GM23248 (cell line): ENCODE measurements at regions not wholly inside any gene's neighbourhood (a gene's known extent, or its start where the extent isn't known, plus 50 kb on each side); places are given as distances from the start of the nearest gene placed in this dataset.

Experiments used
- DNase-seq: peaks from one replicate; pipeline ENCODE4 v3.0.0-alpha.2; 2015
- H2AFZ ChIP-seq: fragments of 200-600 bp; sonication (generic); 2 replicates; pipeline ENCODE4 v1.6.1; 2016; ENCODE audit warnings: antibody characterized with exemption
- H3F3A ChIP-seq: fragments of 200-600 bp; sonication (generic); 2 replicates; pipeline ENCODE4 v1.6.1; 2016; ENCODE audit warnings: mild to moderate bottlenecking, antibody characterized with exemption, mixed run types; ENCODE audit not compliant: insufficient read depth
- H3K27ac ChIP-seq: fragments of 200-600 bp; sonication (generic); 2 replicates; pipeline ENCODE4 v1.5.1; 2016; ENCODE audit warnings: mild to moderate bottlenecking
- H3K27me3 ChIP-seq: fragments of 200-600 bp; sonication (generic); replicated peaks from 2 replicates; pipeline ENCODE4 v1.6.1; 2016; ENCODE audit warnings: mild to moderate bottlenecking; ENCODE audit not compliant: insufficient read depth
- H3K36me3 ChIP-seq: fragments of 200-600 bp; sonication (generic); 2 replicates; pipeline ENCODE4 v1.6.1; 2016; ENCODE audit warnings: low read depth, mild to moderate bottlenecking
- H3K4me1 ChIP-seq: fragments of 200-600 bp; sonication (generic); 2 replicates; pipeline ENCODE4 v1.6.1; 2016; ENCODE audit warnings: mild to moderate bottlenecking; ENCODE audit not compliant: insufficient read depth
- H3K4me2 ChIP-seq: fragments of 200-600 bp; sonication (generic); one replicate; pipeline ENCODE4 v1.6.1; 2016; ENCODE audit warnings: mild to moderate bottlenecking; ENCODE audit not compliant: unreplicated experiment
- H3K4me3 ChIP-seq: fragments of 200-600 bp; sonication (generic); 2 replicates; pipeline ENCODE4 v1.5.1; 2016; ENCODE audit warnings: mild to moderate bottlenecking
- H3K79me2 ChIP-seq: fragments of 200-600 bp; sonication (generic); 2 replicates; pipeline ENCODE4 v1.6.1; 2016; ENCODE audit warnings: mild to moderate bottlenecking; ENCODE audit not compliant: insufficient read depth
- H3K9ac ChIP-seq: fragments of 200-600 bp; sonication (generic); 2 replicates; pipeline ENCODE4 v1.6.1; 2016; ENCODE audit warnings: mild to moderate bottlenecking
- H3K9me2 ChIP-seq: fragments of 200-600 bp; sonication (generic); 2 replicates; pipeline ENCODE4 v1.6.1; 2016; ENCODE audit warnings: mixed run types, mild to moderate bottlenecking, moderate library complexity; ENCODE audit not compliant: insufficient read depth
- H3K9me3 ChIP-seq: fragments of 200-600 bp; sonication (generic); one replicate; pipeline ENCODE4 v1.6.1; 2017; ENCODE audit warnings: low read depth
- H4K20me1 ChIP-seq: fragments of 200-600 bp; sonication (generic); 2 replicates; pipeline ENCODE4 v1.6.0; 2016; ENCODE audit not compliant: insufficient read depth
- EZH2 ChIP-seq: fragments of 200-600 bp; sonication (generic); IDR thresholded peaks from 2 replicates; pipeline ENCODE4 v1.6.1; 2018; ENCODE audit warnings: antibody characterized with exemption, mild to moderate bottlenecking; ENCODE audit not compliant: insufficient read depth, poor library complexity, severe bottlenecking
- EZH2phosphoT487 ChIP-seq: fragments of 200-600 bp; sonication (generic); IDR thresholded peaks from 2 replicates; pipeline ENCODE4 v1.6.1; 2018; ENCODE audit warnings: antibody characterized with exemption, moderate library complexity, mild to moderate bottlenecking, low read depth; ENCODE audit not compliant: insufficient read depth
- WGBS, 2 experiments: methylation state at CpG; one replicate each; pipeline ENCODE4 v1.1.6; 2015 to 2017; ENCODE audit warnings: low lambda C conversion rate in 2 of 2, low coverage in 1 of 2; ENCODE audit errors: missing lambda C conversion rate in 2 of 2; 5-methylcytosine and 5-hydroxymethylcytosine counted together
- in situ Hi-C: fragments of 300-500 bp; cut with MboI; formaldehyde crosslinking; loops from 2 replicates; pipeline ENCODE4 v1.15.0; 2020

- Histone ChIP-seq H4K20me1 (no peaks in the 10 kb centered on the region), H3K27ac (no peak overlapping the region), H3K4me3 (no peak overlapping the region), H3K36me3 (no peaks in the 10 kb centered on the region), H3K4me1 (no peaks in the 10 kb centered on the region), H3K9ac (no peak overlapping the region), H2AFZ (no peak overlapping the region), H3K9me3 (no peaks in the 10 kb centered on the region), H3K79me2 (no peaks in the 10 kb centered on the region), H3K4me2 (no peak overlapping the region), H3K27me3 (no peaks in the 10 kb centered on the region), H3K9me2 (no peaks in the 10 kb centered on the region), H3F3A (no peaks in the 10 kb centered on the region)
- in situ Hi-C loops: no loop called here
- 56 to 67% methylated on average over 10 of the region's 10 CpGs for whole genome bisulfite sequencing, 2 experiments
- TF ChIP-seq EZH2 (no peak), EZH2phosphoT487 (no peak)
- no peak for DNase-seq
Observed at GRCh38 chr7:50212016-50212325, 92.5 kb upstream of the IKZF1 start.

- Histone ChIP-seq H3K9me2 (no peaks in the 10 kb centered on the region), H3K4me1 (no peaks in the 10 kb centered on the region), H3K9ac (no peak overlapping the region), H3K79me2 (no peaks in the 10 kb centered on the region), H3K4me3 (no peak overlapping the region), H3K4me2 (no peak overlapping the region), H4K20me1 (no peaks in the 10 kb centered on the region), H3K27me3 (no peaks in the 10 kb centered on the region), H3K9me3 (no peaks in the 10 kb centered on the region), H3F3A (no peaks in the 10 kb centered on the region), H3K27ac (no peak overlapping the region), H2AFZ (no peak overlapping the region), H3K36me3 (no peaks in the 10 kb centered on the region)
- DNase-seq: no peak
- in situ Hi-C loops: no loop called here
- no peak for TF ChIP-seq EZH2
- no peak for TF ChIP-seq EZH2phosphoT487
- WGBS, 2 experiments: 41 to 46% methylated on average over 9 of the region's 9 CpGs
Observed at GRCh38 chr7:50211130-50212015, 93.1 kb upstream of the IKZF1 start.

- Histone ChIP-seq H3K9me2 (no peaks in the 10 kb centered on the region), H3K4me3 (no peak overlapping the region), H2AFZ (no peak overlapping the region), H3K36me3 (no peaks in the 10 kb centered on the region), H3K27ac (no peak overlapping the region), H4K20me1 (no peaks in the 10 kb centered on the region), H3K79me2 (no peaks in the 10 kb centered on the region), H3K27me3 (no peaks in the 10 kb centered on the region), H3K9me3 (no peaks in the 10 kb centered on the region), H3K4me1 (no peaks in the 10 kb centered on the region), H3K4me2 (no peak overlapping the region), H3F3A (no peaks in the 10 kb centered on the region), H3K9ac (no peak overlapping the region)
- no peak for DNase-seq
- in situ Hi-C loops: no loop called here
- TF ChIP-seq EZH2 (no peak), EZH2phosphoT487 (no peak)
- WGBS, 2 experiments: 34% methylated on average over 6 of the region's 6 CpGs
Observed at GRCh38 chr7:50210706-50211115, 93.8 kb upstream of the IKZF1 start.

GRCh38 chr7:50209461-50210135 is 94.9 kb upstream of the IKZF1 start:
- no peak overlapping the region for H3K4me3 ChIP-seq
- no peak overlapping the region for H3K4me2 ChIP-seq
- no peak overlapping the region for H3K9ac ChIP-seq
- no peaks in the 10 kb centered on the region for H3K4me1 ChIP-seq
- no peak for TF ChIP-seq EZH2
- no peak for TF ChIP-seq EZH2phosphoT487
- H3K9me3 ChIP-seq: no peaks in the 10 kb centered on the region
- H2AFZ ChIP-seq: no peak overlapping the region
- WGBS, 2 experiments: 5% methylated on average over 5 of the region's 5 CpGs
- in situ Hi-C loops: loop anchor here (10.0 kb wide), 1 partner anchor 205 kb away; no protein-coding TSS in a partner anchor
- no peak overlapping the region for H3K27ac ChIP-seq
- 0 out of 2 replicates have a peak, but pooled peaks cover 1% of the 10 kb centered on the region for H3K27me3 ChIP-seq
- H3F3A ChIP-seq: no peaks in the 10 kb centered on the region
- H3K36me3 ChIP-seq: no peaks in the 10 kb centered on the region
- H3K9me2 ChIP-seq: no peaks in the 10 kb centered on the region
- no peaks in the 10 kb centered on the region for H3K79me2 ChIP-seq
- DNase-seq: no peak
- no peaks in the 10 kb centered on the region for H4K20me1 ChIP-seq
